PFSK-1 (cell line): ENCODE measurements at regions not wholly inside any gene's neighbourhood (a gene's known extent, or its start where the extent isn't known, plus 50 kb on each side); places are given as distances from the start of the nearest gene placed in this dataset.

ENCODE experiments used
- FOXP2 ChIP-seq: optimal IDR thresholded peaks from 2 replicates; pipeline ENCODE3; 2011; ENCODE audit warnings: borderline replicate concordance, control low read depth, inconsistent platforms; ENCODE audit not compliant: insufficient read depth; ENCODE audit errors: extremely low read length, extremely low read depth
- POLR2AphosphoS5 ChIP-seq: IDR thresholded peaks from 2 replicates; pipeline ENCODE4 v1.6.1; 2012; ENCODE audit warnings: low read depth, mild to moderate bottlenecking, control low read depth, low read length, moderate library complexity
- REST ChIP-seq, 2 experiments: IDR thresholded peaks; 2 replicates each; pipeline versions ENCODE4 v1.6.1 to v1.8.0; 2011 to 2012; ENCODE audit warnings: low read depth in 2 of 2, low read length in 2 of 2, control low read depth in 1 of 2, inconsistent platforms in 1 of 2, mild to moderate bottlenecking in 1 of 2, moderate library complexity in 1 of 2; ENCODE audit not compliant: insufficient read depth in 1 of 2
- SIN3A ChIP-seq: IDR thresholded peaks from 2 replicates; pipeline ENCODE4 v1.6.1; 2012; ENCODE audit warnings: mild to moderate bottlenecking, low read length, moderate library complexity, borderline replicate concordance; ENCODE audit not compliant: insufficient read depth
- TAF1 ChIP-seq: IDR thresholded peaks from 2 replicates; pipeline ENCODE4 v1.6.1; 2012; ENCODE audit warnings: low read length, control low read depth, borderline replicate concordance; ENCODE audit not compliant: insufficient read depth

GRCh38 chr3:80114694-80115093, 346.9 kb upstream of the ROBO1 start:
- TF ChIP-seq REST (IDR thresholded peaks at IDR 0.05; ENCODE audit: insufficient read depth in 1 of 2, low read depth in 2 of 2, low read length in 2 of 2) (no peak), POLR2AphosphoS5 (no peak), TAF1 (no peak), SIN3A (no peak), FOXP2 (no peak)
